Type B pancreatic cell (in vitro differentiated cells): ENCODE measurements at regions not wholly inside any gene's neighbourhood (a gene's known extent, or its start where the extent isn't known, plus 50 kb on each side); places are given as distances from the start of the nearest gene placed in this dataset.

Experiments
- DNase-seq: peaks from one replicate; pipeline ENCODE4 v3.0.0; 2021; ENCODE audit warnings: mixed read lengths; ENCODE audit not compliant: unreplicated experiment; ENCODE audit errors: extremely low spot score
- H3K27ac Mint-ChIP-seq: 2 replicates; pipeline ENCODE4 v1.8.0; 2021; ENCODE audit warnings: mild to moderate bottlenecking, mixed read lengths
- H3K27me3 Mint-ChIP-seq: 2 replicates; pipeline ENCODE4 v1.8.0; 2021; ENCODE audit warnings: mixed read lengths
- H3K36me3 Mint-ChIP-seq: 2 replicates; pipeline ENCODE4 v1.8.0; 2021; ENCODE audit warnings: mixed read lengths
- H3K4me1 Mint-ChIP-seq: one replicate; pipeline ENCODE4 v1.8.0; 2021; ENCODE audit warnings: mixed read lengths; ENCODE audit not compliant: unreplicated experiment
- H3K4me3 Mint-ChIP-seq: 2 replicates; pipeline ENCODE4 v1.8.0; 2021; ENCODE audit warnings: mild to moderate bottlenecking, mixed read lengths
- H3K9me3 Mint-ChIP-seq: 2 replicates; pipeline ENCODE4 v1.8.0; 2021; ENCODE audit warnings: mixed read lengths
- TF ChIP-seq, protein P1 (sequence below): fragments of 200-600 bp; sonication (generic); conservative IDR thresholded peaks from 2 replicates; pipeline ENCODE4 v1.5.0; 2021; ENCODE audit warnings: antibody characterized with exemption, mild to moderate bottlenecking

DNA sequence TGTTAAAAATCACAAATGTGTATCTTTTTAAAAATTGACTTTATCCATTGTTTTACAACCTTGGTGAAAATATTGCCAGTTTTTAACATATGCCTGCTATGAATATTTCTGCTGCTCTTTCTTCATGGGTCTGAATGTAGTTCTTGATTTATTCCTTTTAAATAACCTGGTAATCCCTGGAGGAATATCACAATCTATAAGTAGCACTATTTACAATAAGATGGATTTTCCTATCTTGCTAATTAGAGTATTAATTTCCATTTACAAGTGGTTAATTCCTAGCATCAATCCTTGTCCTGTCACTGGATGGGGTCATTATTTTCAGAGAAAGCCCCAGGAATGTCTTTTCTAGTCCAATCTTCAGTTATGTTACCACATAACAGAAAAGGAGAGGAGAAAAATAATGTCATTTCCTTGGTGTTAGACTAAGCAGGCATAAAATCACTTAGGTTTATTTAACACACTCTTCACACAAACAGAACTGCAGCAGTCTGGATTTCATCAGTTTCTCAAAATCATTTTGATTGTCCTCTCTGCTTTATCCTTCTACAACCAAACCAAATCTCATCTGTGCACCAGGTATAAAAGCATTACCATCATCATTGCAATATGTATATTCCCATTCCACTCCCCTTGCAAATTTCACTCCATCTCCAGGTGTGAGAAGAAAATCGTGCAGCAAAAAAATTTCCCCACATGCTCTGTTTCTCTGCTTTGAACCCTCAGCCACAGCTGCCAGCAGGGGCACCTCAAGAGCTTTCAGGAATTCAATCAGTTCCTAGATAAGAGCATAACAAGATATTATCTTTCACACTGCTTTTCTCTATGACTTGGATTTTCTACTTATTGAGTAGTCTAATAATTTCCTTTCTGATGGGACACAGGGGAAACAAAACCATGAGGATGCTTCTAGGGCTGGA, 204.1 kb downstream of the SEC61B start:
- no peaks in the 10 kb centered on the region for H3K9me3 Mint-ChIP-seq
- H3K27me3 Mint-ChIP-seq, result no peaks in the 10 kb centered on the region
- H3K36me3 Mint-ChIP-seq, result no peaks in the 10 kb centered on the region
- DNase-seq, result no peak
- H3K27ac Mint-ChIP-seq, result no peak overlapping the region
- H3K4me1 Mint-ChIP-seq, result peaks cover 5% of the 10 kb centered on the region
- no peak overlapping the region for H3K4me3 Mint-ChIP-seq
- TF ChIP-seq, protein P1, sequence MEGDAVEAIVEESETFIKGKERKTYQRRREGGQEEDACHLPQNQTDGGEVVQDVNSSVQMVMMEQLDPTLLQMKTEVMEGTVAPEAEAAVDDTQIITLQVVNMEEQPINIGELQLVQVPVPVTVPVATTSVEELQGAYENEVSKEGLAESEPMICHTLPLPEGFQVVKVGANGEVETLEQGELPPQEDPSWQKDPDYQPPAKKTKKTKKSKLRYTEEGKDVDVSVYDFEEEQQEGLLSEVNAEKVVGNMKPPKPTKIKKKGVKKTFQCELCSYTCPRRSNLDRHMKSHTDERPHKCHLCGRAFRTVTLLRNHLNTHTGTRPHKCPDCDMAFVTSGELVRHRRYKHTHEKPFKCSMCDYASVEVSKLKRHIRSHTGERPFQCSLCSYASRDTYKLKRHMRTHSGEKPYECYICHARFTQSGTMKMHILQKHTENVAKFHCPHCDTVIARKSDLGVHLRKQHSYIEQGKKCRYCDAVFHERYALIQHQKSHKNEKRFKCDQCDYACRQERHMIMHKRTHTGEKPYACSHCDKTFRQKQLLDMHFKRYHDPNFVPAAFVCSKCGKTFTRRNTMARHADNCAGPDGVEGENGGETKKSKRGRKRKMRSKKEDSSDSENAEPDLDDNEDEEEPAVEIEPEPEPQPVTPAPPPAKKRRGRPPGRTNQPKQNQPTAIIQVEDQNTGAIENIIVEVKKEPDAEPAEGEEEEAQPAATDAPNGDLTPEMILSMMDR, result no peak

GRCh38 chr9:99427260-99427659, 205.2 kb downstream of the SEC61B start:
- no peaks in the 10 kb centered on the region for H3K36me3 Mint-ChIP-seq
- H3K27ac Mint-ChIP-seq, result no peak overlapping the region
- H3K4me3 Mint-ChIP-seq, result no peak overlapping the region
- no peak for DNase-seq
- TF ChIP-seq, protein P1, result no peak
- H3K4me1 Mint-ChIP-seq, result peaks cover 12% of the 10 kb centered on the region
- peaks cover 3% of the 10 kb centered on the region for H3K9me3 Mint-ChIP-seq
- H3K27me3 Mint-ChIP-seq, result no peaks in the 10 kb centered on the region

DNA sequence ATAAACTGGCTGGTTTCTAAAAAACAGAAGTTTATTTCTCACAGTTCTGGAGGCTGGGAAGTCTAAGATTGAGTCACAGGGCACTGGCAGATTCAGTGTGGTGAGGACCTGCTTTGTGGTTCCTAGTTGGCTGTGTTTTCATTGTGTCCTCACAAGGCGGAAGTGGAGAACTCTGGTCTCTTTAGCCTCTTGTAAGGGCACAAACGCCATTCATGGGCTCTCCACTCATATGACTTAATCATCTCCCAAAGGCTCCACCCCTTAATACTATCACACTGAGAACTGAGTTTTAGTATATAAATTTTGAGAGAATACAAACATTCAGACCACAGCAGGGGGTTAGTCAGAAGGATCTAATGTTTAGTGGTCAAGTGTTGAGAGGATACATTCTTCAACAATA, 208.2 kb downstream of the SEC61B start:
- DNase-seq, result no peak
- Mint-ChIP-seq H3K36me3 (no peaks in the 10 kb centered on the region), H3K9me3 (peaks cover 5% of the 10 kb centered on the region), H3K4me3 (no peak overlapping the region), H3K27ac (no peak overlapping the region), H3K27me3 (no peaks in the 10 kb centered on the region), H3K4me1 (peaks cover 23% of the 10 kb centered on the region)
- TF ChIP-seq, protein P1, result no peak

DNA sequence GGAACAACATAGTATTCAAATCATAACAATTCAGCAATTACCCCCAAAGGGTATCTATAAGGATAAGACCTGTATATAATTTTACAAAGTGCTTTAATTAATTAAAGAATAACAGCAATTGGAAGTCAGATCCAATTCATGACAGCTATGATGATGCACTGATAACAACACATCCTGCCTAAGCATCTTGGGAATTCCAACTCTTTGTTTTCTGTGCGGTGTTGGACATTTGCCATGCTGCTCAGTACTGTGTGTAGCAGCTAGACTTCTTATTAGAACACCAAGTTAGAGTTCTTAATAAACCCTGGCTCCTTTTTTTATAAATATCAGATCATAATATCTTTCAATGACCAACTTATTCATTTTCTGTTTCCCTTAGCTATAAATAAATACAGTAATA, 209.0 kb downstream of the SEC61B start:
- Mint-ChIP-seq H3K4me3 (no peak overlapping the region), H3K36me3 (no peaks in the 10 kb centered on the region), H3K27ac (no peak overlapping the region), H3K9me3 (peaks cover 5% of the 10 kb centered on the region), H3K4me1 (peaks cover 23% of the 10 kb centered on the region), H3K27me3 (no peaks in the 10 kb centered on the region)
- TF ChIP-seq, protein P1, result no peak
- DNase-seq, result no peak

GRCh38 chr9:99432075-99432474, 210.0 kb downstream of the SEC61B start:
- no peaks in the 10 kb centered on the region for H3K36me3 Mint-ChIP-seq
- H3K4me3 Mint-ChIP-seq, result no peak overlapping the region
- DNase-seq, result no peak
- peaks cover 5% of the 10 kb centered on the region for H3K9me3 Mint-ChIP-seq
- peaks cover 18% of the 10 kb centered on the region for H3K4me1 Mint-ChIP-seq
- TF ChIP-seq, protein P1, result no peak
- H3K27me3 Mint-ChIP-seq, result peaks cover 1% of the 10 kb centered on the region
- H3K27ac Mint-ChIP-seq, result peak overlapping the region; percentile 47
